ENCODE measurements at regions not wholly inside any gene's neighbourhood (a gene's known extent, or its start where the extent isn't known, plus 50 kb on each side); places are given as distances from the start of the nearest gene placed in this dataset.

DNA sequence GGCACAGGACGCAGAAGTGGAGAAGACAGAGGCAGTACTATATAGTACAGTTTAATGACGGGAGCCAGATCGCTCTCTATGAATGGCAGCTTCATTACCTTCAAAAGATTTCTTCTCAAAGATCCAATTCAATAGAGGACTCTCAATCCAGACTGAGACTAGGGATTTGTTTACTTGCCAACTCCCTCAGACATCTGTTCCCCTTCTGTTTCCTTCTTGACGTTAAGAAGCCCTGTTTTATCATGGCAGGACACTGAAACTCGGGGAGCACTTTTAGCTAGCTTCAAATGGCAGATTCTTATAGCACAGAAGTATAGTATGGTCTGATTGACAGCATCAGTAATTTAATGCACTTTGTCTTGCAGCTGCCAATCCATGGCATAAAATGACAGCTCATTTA is 747.3 kb upstream of the C9orf72 start:
- H3K27me3 ChIP-seq (ENCODE audit: insufficient read depth, low read length, poor library complexity, severe bottlenecking): no peaks in the 10 kb centered on the region
- H3K79me2 ChIP-seq (ENCODE audit: insufficient read depth, low read length): no peaks in the 10 kb centered on the region
- H3K4me1 ChIP-seq (ENCODE audit: insufficient read depth, low read length, poor library complexity, severe bottlenecking): no peaks in the 10 kb centered on the region
- no peak overlapping the region for H3K4me3 ChIP-seq (ENCODE audit: low read length, poor library complexity, severe bottlenecking)
- no peaks in the 10 kb centered on the region for H3K36me3 ChIP-seq (ENCODE audit: insufficient read depth, low read length)
- H4K20me1 ChIP-seq (ENCODE audit: insufficient read depth, low read length, poor library complexity, severe bottlenecking): no peaks in the 10 kb centered on the region
- H3K4me2 ChIP-seq (ENCODE audit: low read depth, low read length, poor library complexity, severe bottlenecking): no peak overlapping the region
- no peak overlapping the region for H3K9ac ChIP-seq (ENCODE audit: low read depth, low read length, poor library complexity, severe bottlenecking)
- H3K9me2 ChIP-seq (replicated peaks; ENCODE audit: low read depth, low read length): no peaks in the 10 kb centered on the region
- TF ChIP-seq EZH2phosphoT487 (IDR thresholded peaks at IDR 0.05; ENCODE audit: borderline replicate concordance): no peak
- TF ChIP-seq, protein P1, sequence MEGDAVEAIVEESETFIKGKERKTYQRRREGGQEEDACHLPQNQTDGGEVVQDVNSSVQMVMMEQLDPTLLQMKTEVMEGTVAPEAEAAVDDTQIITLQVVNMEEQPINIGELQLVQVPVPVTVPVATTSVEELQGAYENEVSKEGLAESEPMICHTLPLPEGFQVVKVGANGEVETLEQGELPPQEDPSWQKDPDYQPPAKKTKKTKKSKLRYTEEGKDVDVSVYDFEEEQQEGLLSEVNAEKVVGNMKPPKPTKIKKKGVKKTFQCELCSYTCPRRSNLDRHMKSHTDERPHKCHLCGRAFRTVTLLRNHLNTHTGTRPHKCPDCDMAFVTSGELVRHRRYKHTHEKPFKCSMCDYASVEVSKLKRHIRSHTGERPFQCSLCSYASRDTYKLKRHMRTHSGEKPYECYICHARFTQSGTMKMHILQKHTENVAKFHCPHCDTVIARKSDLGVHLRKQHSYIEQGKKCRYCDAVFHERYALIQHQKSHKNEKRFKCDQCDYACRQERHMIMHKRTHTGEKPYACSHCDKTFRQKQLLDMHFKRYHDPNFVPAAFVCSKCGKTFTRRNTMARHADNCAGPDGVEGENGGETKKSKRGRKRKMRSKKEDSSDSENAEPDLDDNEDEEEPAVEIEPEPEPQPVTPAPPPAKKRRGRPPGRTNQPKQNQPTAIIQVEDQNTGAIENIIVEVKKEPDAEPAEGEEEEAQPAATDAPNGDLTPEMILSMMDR (conservative IDR thresholded peaks at IDR 0.05; ENCODE audit: low read length): no peak
- no peak overlapping the region for H2AFZ ChIP-seq (ENCODE audit: low read length)
- no peaks in the 10 kb centered on the region for H3K9me3 ChIP-seq (ENCODE audit: insufficient read depth, low read depth, low read length)
- H3F3A ChIP-seq (ENCODE audit: low read depth): no peaks in the 10 kb centered on the region

DNA sequence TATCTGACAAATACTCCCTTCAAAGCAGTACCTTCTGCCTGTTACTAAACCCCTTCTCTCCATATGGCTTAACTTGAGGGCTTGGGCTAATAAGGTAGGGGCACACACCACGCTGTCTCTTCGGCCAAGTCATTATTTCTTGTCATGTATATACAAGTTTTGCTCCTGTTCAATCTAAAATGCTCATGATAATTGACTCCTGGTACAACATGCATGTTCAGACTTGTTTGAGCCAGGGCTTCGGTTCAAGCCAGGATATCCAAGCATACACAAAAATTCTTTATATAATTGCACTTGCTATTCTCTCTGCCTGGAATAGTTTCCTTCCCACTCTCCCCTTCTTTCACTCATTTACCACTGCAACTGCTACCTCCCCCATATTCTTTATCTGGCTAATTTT is 756.0 kb upstream of the C9orf72 start:
- TF ChIP-seq, protein P1 (conservative IDR thresholded peaks at IDR 0.05; ENCODE audit: low read length): no peak
- TF ChIP-seq EZH2phosphoT487 (IDR thresholded peaks at IDR 0.05; ENCODE audit: borderline replicate concordance): no peak
- Histone ChIP-seq H3K9me2 (replicated peaks; ENCODE audit: low read depth, low read length) (no peaks in the 10 kb centered on the region), H3K9me3 (ENCODE audit: insufficient read depth, low read depth, low read length) (no peaks in the 10 kb centered on the region), H3K36me3 (ENCODE audit: insufficient read depth, low read length) (no peaks in the 10 kb centered on the region), H3K27me3 (ENCODE audit: insufficient read depth, low read length, poor library complexity, severe bottlenecking) (no peaks in the 10 kb centered on the region), H4K20me1 (ENCODE audit: insufficient read depth, low read length, poor library complexity, severe bottlenecking) (no peaks in the 10 kb centered on the region), H3K9ac (ENCODE audit: low read depth, low read length, poor library complexity, severe bottlenecking) (no peak overlapping the region), H3K4me1 (ENCODE audit: insufficient read depth, low read length, poor library complexity, severe bottlenecking) (no peaks in the 10 kb centered on the region), H2AFZ (ENCODE audit: low read length) (no peak overlapping the region), H3K4me2 (ENCODE audit: low read depth, low read length, poor library complexity, severe bottlenecking) (no peak overlapping the region), H3F3A (ENCODE audit: low read depth) (no peaks in the 10 kb centered on the region), H3K79me2 (ENCODE audit: insufficient read depth, low read length) (no peaks in the 10 kb centered on the region), H3K4me3 (ENCODE audit: low read length, poor library complexity, severe bottlenecking) (no peak overlapping the region)

DNA sequence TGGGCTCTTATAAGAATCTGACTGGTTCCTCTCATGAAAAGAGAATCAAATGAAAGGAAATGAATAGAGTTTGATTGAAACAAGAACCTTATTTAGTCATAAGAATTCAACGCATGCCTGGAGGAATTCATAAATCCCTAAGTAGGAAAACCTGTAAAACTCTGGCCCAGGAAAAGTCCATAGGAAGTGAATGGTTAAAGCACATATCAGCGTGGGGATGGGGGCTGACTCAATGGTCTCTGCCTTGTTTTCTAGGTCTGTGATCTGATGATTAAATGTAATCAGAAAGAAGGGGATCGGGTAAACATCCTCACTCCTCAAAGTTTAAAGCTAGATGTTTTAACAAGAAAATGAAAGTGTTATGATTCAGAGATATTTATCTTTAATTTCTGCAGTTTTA is 759.4 kb upstream of the C9orf72 start:
- no peak for TF ChIP-seq EZH2phosphoT487 (IDR thresholded peaks at IDR 0.05; ENCODE audit: borderline replicate concordance)
- TF ChIP-seq, protein P1 (conservative IDR thresholded peaks at IDR 0.05; ENCODE audit: low read length): no peak

More for the DNA sequence above, 759.4 kb upstream of the C9orf72 start:
- H2AFZ ChIP-seq (ENCODE audit: low read length): no peak overlapping the region
- H3K9ac ChIP-seq (ENCODE audit: low read depth, low read length, poor library complexity, severe bottlenecking): no peak overlapping the region
- H3K4me1 ChIP-seq (ENCODE audit: insufficient read depth, low read length, poor library complexity, severe bottlenecking): no peaks in the 10 kb centered on the region
- no peaks in the 10 kb centered on the region for H3K27me3 ChIP-seq (ENCODE audit: insufficient read depth, low read length, poor library complexity, severe bottlenecking)
- H3F3A ChIP-seq (ENCODE audit: low read depth): no peaks in the 10 kb centered on the region
- no peak overlapping the region for H3K4me3 ChIP-seq (ENCODE audit: low read length, poor library complexity, severe bottlenecking)
- H3K4me2 ChIP-seq (ENCODE audit: low read depth, low read length, poor library complexity, severe bottlenecking): no peak overlapping the region
- H3K9me3 ChIP-seq (ENCODE audit: insufficient read depth, low read depth, low read length): no peaks in the 10 kb centered on the region
- H3K36me3 ChIP-seq (ENCODE audit: insufficient read depth, low read length): no peaks in the 10 kb centered on the region
- H3K9me2 ChIP-seq (replicated peaks; ENCODE audit: low read depth, low read length): no peaks in the 10 kb centered on the region
- no peaks in the 10 kb centered on the region for H4K20me1 ChIP-seq (ENCODE audit: insufficient read depth, low read length, poor library complexity, severe bottlenecking)
- H3K79me2 ChIP-seq (ENCODE audit: insufficient read depth, low read length): no peaks in the 10 kb centered on the region

All from Loucy (cell line).